ENCODE measurements at regions not wholly inside any gene's neighbourhood (a gene's known extent, or its start where the extent isn't known, plus 50 kb on each side); places are given as distances from the start of the nearest gene placed in this dataset.

- TF ChIP-seq CTCF (IDR thresholded peaks at IDR 0.05 in 2 of 3, conservative IDR thresholded peaks at IDR 0.05 in 1 of 3; ENCODE audit: borderline replicate concordance in 1 of 3, insufficient read depth in 1 of 3, low read depth in 2 of 3, low read length in 2 of 3) (no peak), TCF7L2 (IDR thresholded peaks at IDR 0.05; ENCODE audit: borderline replicate concordance, extremely low read depth, insufficient read depth, insufficient read length) (no peak), SRF (IDR thresholded peaks at IDR 0.05; ENCODE audit: low read depth) (peak; percentile 79), POLR2A (IDR thresholded peaks at IDR 0.05; ENCODE audit: borderline replicate concordance, extremely low read depth, insufficient read depth, insufficient read length) (no peak), EGR1 (IDR thresholded peaks at IDR 0.05; ENCODE audit: low read depth) (no peak), POLR2AphosphoS5 (IDR thresholded peaks at IDR 0.05; ENCODE audit: low read depth, low read length) (no peak), RAD21 (IDR thresholded peaks at IDR 0.05; ENCODE audit: low read depth) (no peak), EZH2 (IDR thresholded peaks at IDR 0.05) (no peak), EZH2phosphoT487 (IDR thresholded peaks at IDR 0.05; ENCODE audit: borderline replicate concordance) (no peak), YY1 (IDR thresholded peaks at IDR 0.05; ENCODE audit: extremely low read depth, insufficient replicate concordance, low read depth, low read length) (no peak)
- TF ChIP-seq, protein P1, sequence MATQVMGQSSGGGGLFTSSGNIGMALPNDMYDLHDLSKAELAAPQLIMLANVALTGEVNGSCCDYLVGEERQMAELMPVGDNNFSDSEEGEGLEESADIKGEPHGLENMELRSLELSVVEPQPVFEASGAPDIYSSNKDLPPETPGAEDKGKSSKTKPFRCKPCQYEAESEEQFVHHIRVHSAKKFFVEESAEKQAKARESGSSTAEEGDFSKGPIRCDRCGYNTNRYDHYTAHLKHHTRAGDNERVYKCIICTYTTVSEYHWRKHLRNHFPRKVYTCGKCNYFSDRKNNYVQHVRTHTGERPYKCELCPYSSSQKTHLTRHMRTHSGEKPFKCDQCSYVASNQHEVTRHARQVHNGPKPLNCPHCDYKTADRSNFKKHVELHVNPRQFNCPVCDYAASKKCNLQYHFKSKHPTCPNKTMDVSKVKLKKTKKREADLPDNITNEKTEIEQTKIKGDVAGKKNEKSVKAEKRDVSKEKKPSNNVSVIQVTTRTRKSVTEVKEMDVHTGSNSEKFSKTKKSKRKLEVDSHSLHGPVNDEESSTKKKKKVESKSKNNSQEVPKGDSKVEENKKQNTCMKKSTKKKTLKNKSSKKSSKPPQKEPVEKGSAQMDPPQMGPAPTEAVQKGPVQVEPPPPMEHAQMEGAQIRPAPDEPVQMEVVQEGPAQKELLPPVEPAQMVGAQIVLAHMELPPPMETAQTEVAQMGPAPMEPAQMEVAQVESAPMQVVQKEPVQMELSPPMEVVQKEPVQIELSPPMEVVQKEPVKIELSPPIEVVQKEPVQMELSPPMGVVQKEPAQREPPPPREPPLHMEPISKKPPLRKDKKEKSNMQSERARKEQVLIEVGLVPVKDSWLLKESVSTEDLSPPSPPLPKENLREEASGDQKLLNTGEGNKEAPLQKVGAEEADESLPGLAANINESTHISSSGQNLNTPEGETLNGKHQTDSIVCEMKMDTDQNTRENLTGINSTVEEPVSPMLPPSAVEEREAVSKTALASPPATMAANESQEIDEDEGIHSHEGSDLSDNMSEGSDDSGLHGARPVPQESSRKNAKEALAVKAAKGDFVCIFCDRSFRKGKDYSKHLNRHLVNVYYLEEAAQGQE (IDR thresholded peaks at IDR 0.05; ENCODE audit: low read depth): no peak
- TF ChIP-seq, protein P2, sequence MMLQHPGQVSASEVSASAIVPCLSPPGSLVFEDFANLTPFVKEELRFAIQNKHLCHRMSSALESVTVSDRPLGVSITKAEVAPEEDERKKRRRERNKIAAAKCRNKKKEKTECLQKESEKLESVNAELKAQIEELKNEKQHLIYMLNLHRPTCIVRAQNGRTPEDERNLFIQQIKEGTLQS (IDR thresholded peaks at IDR 0.05): no peak
These were observed 93.7 kb upstream of the RBMS3 start for GRCh38 chr3:29186982-29187725.

All from HCT116 (cell line).